Stomach smooth muscle (tissue), 2 donors: ENCODE measurements at regions not wholly inside any gene's neighbourhood (a gene's known extent, or its start where the extent isn't known, plus 50 kb on each side); places are given as distances from the start of the nearest gene placed in this dataset.

ENCODE experiments used
- H3K27ac ChIP-seq: one replicate; pipeline ENCODE4 v1.7.0; 2013; ENCODE audit warnings: mild to moderate bottlenecking, low read length, inconsistent platforms
- H3K27me3 ChIP-seq, 2 donors: one replicate each; pipeline ENCODE4 v1.7.0; 2013; ENCODE audit warnings: low read length in 2 of 2; ENCODE audit not compliant: insufficient read depth in 2 of 2, control insufficient read depth in 1 of 2
- H3K36me3 ChIP-seq, 2 donors: one replicate each; pipeline ENCODE4 v1.7.0; 2013; ENCODE audit warnings: low read length in 2 of 2; ENCODE audit not compliant: control insufficient read depth in 2 of 2, insufficient read depth in 2 of 2
- H3K4me1 ChIP-seq: one replicate; pipeline ENCODE4 v1.7.0; 2013; ENCODE audit warnings: low read length; ENCODE audit not compliant: control insufficient read depth, insufficient read depth
- H3K4me3 ChIP-seq, 2 donors: one replicate each; pipeline ENCODE4 v1.7.0; 2013; ENCODE audit warnings: low read length in 2 of 2
- H3K9ac ChIP-seq, 2 donors: one replicate each; pipeline ENCODE4 v1.7.0; 2013; ENCODE audit warnings: low read length in 2 of 2, mild to moderate bottlenecking in 1 of 2
- H3K9me3 ChIP-seq, 2 donors: one replicate each; pipeline ENCODE4 v1.7.0; 2013; ENCODE audit warnings: low read length in 2 of 2; ENCODE audit not compliant: control insufficient read depth in 2 of 2
- donor health status: healthy.
- donor health status: Pancreatic carcinoma.

DNA sequence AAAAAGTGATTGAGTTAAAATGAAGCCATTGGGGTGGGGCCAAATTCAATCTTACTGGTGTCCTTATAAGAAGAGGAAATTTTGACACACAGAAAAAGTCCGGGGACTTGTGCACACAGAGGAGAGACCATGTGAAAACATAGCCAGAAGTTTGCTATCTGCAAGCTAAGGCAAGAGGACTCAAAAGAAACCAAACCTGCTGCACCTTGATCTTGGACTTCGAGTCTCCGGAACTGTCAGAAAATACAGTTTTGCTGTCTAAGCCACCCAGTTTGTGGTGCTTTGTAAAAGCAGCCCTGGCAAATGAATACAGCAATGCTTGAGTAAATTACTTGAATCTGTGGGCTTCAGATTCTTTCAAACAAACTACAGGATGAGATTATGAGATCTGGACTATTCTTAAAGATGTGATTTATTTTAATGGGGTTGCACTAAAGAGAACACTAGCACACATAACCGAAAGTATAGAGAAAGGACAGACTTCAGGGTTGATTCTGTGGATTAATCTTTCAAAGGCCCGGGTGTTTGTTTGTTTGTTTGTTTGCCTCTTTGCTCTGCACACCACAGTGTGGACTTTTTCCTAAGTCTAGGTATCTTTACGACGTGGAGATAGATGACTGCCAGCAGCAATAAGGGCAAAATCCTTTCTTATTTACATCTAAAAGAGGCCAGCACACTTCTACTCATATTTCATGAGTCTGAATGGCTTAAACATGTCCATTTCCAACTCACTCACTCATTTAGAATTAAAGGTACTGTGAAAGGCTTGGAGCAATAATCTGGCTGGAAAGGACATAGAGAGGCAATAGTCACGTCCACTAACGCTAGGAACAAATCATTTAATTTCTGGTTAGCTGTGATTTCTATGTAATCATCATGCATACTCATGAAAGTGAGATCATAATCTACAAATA is 53.9 kb upstream of the SSR3 start:
- Histone ChIP-seq H3K4me3 (no peak overlapping the region), H3K9ac (no peak overlapping the region), H3K4me1 (no peaks in the 10 kb centered on the region), H3K27ac (no peak overlapping the region), H3K27me3 (no peaks in the 10 kb centered on the region), H3K9me3 (no peaks in the 10 kb centered on the region), H3K36me3 (no peaks in the 10 kb centered on the region)

DNA sequence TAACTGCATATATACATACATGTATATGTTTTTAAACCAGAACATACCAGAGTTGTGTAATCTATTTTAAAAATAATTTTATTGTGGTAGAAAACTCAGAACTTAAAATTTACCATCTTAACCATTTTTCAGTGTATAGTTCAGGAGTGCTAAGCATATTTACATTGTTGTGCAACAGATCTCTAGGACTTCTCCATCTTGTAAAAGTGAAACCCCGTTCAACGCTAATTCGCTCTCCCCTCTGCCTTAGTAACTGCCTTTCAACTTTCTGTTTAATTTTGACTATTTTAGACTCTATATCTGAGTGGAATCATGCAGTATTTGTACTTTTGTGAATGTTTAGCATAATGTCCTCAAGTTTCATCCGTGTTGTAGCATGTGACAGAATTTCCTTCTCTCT is 51.8 kb upstream of the SSR3 start:
- no peak overlapping the region for H3K9ac ChIP-seq
- H3K4me3 ChIP-seq, result no peak overlapping the region
- H3K4me1 ChIP-seq, result no peaks in the 10 kb centered on the region
- no peaks in the 10 kb centered on the region for H3K9me3 ChIP-seq
- no peak overlapping the region for H3K27ac ChIP-seq
- no peaks in the 10 kb centered on the region for H3K27me3 ChIP-seq
- no peaks in the 10 kb centered on the region for H3K36me3 ChIP-seq

DNA sequence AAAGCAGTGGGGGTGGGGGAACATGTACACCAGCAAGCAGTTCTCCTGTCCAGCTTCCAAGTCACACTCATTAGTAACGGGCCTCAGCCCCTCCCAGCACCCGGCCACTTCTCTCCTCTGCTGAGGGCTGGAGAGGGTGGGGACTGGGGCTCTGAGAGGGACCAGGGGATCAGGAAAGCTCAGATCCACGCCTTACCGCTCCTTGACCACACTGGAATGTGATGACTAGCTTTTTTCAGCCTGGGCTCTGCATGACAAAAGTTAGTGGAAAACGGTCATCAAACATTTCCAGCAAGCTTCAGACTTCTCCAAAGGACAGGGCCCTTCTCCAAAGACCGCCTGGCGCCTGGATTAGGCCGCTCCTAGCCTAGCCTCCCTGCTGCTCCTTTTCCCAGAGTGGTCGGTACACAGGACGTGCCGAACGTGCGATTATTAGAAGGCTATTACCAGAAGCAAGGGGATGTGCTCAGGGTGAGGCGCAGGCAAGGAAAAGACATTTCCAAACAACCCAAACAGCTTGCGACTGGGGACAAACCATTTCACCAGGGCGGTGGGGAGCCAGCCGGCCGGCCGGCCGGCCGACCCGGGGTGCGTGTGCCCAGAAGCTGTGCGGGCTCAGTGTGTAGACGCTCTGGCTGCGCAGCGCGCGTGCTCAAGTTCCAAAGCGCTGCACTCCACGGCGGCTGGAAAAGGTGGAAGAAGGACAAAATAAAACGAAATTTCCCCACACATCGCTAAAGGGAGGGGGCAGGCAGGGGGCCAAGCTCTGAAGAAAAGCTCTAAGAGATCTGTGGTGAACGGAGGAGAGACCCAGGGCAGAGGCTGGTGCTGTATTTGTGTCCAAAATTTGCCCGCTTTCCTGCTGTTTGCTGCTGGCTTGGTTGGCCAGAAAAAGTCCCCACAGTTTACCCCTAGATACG is 51.0 kb upstream of the SSR3 start:
- Histone ChIP-seq H3K4me3 (peak overlapping the region; percentile 10 to 74), H3K9ac (peak overlapping the region; percentile 43 to 60), H3K9me3 (no peaks in the 10 kb centered on the region), H3K27ac (peak overlapping the region; percentile 50), H3K36me3 (no peaks in the 10 kb centered on the region), H3K27me3 (no peaks in the 10 kb centered on the region), H3K4me1 (no peaks in the 10 kb centered on the region)

DNA sequence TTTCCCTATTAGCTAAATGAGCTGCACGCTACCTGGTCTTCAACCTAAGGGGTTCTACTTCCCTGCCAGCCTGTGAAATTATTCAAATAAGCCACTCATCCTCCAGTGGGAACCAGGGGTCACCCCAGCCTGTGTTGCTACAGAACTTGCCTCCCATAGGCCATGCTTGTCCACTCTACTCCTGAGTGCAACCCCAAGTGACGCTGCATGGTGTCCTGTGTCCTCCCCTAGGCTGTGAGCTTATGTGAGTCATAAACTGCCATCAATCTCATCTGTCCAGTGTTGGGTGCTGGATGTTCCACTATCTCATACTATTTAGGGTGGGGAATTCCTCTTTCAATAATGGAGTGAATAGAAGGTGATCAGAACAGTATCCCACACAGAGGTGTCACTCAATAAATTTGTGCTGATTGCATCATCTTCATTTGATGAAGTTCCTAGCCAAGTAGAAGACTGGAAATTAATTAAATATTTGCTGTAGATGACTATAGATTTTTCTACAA is 49.8 kb upstream of the SSR3 start:
- H3K9me3 ChIP-seq, result no peaks in the 10 kb centered on the region
- no peak overlapping the region for H3K4me3 ChIP-seq
- no peaks in the 10 kb centered on the region for H3K27me3 ChIP-seq
- H3K9ac ChIP-seq, result no peak overlapping the region
- H3K27ac ChIP-seq, result no peak overlapping the region
- H3K4me1 ChIP-seq, result no peaks in the 10 kb centered on the region
- no peaks in the 10 kb centered on the region for H3K36me3 ChIP-seq
